Gastrocnemius medialis (tissue), 4 donors: ENCODE measurements at regions not wholly inside any gene's neighbourhood (a gene's known extent, or its start where the extent isn't known, plus 50 kb on each side); places are given as distances from the start of the nearest gene placed in this dataset.

Source experiments
- POLR2A ChIP-seq, 2 donors: fragments of 450-650 bp; IDR thresholded peaks; one replicate each; pipeline ENCODE4 v1.6.1; 2017; ENCODE audit warnings: antibody characterized with exemption in 2 of 2, mild to moderate bottlenecking in 2 of 2, moderate library complexity in 2 of 2
- TF ChIP-seq, protein P1 (sequence below), 5 experiments: fragments of 450-650 bp in 3 of 5; fragments of 200-600 bp in 2 of 5; sonication (generic) in 2 of 5; IDR thresholded peaks in 4 of 5; conservative IDR thresholded peaks in 1 of 5; 1 replicate in 4 of 5; 2 replicates in 1 of 5; pipeline ENCODE4 v1.5.1; 2016 to 2019; ENCODE audit warnings: antibody characterized with exemption in 5 of 5, mild to moderate bottlenecking in 3 of 5, moderate library complexity in 3 of 5

DNA sequence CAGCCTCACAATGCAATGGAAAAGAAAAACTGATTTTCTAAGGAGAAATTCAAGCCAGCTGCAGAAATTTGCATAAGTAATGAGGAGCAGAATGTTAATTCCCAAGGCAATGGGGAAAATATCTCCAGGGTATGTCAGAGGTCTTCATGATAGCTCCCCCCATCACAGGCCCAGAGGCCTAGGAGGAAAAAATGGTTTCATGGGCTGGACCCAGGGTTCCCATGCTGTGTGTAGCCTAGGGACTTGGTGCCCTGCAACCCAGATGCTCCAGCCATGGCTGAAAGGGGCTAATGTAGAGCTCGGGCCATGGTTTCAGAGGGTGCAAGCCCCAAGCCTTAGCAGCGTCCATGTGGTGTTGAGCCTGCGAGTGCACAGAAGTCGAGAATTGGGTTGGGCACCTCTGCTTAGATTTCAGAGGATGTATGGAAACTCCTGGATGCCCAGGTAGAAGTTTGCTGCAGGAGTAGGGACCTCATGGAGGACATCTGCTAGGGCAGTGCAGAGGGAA is 53.5 kb upstream of the TEX13C start:
- TF ChIP-seq, protein P1, sequence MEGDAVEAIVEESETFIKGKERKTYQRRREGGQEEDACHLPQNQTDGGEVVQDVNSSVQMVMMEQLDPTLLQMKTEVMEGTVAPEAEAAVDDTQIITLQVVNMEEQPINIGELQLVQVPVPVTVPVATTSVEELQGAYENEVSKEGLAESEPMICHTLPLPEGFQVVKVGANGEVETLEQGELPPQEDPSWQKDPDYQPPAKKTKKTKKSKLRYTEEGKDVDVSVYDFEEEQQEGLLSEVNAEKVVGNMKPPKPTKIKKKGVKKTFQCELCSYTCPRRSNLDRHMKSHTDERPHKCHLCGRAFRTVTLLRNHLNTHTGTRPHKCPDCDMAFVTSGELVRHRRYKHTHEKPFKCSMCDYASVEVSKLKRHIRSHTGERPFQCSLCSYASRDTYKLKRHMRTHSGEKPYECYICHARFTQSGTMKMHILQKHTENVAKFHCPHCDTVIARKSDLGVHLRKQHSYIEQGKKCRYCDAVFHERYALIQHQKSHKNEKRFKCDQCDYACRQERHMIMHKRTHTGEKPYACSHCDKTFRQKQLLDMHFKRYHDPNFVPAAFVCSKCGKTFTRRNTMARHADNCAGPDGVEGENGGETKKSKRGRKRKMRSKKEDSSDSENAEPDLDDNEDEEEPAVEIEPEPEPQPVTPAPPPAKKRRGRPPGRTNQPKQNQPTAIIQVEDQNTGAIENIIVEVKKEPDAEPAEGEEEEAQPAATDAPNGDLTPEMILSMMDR (IDR thresholded peaks at IDR 0.05 in 4 of 5, conservative IDR thresholded peaks at IDR 0.05 in 1 of 5): no peak
- no peak for TF ChIP-seq POLR2A (IDR thresholded peaks at IDR 0.05)
